SK-N-MC (cell line): ENCODE measurements at regions not wholly inside any gene's neighbourhood (a gene's known extent, or its start where the extent isn't known, plus 50 kb on each side); places are given as distances from the start of the nearest gene placed in this dataset.

Experiments used
- EZH2 ChIP-seq: fragments of 200-600 bp; sonication (generic); IDR thresholded peaks from one replicate; pipeline ENCODE4 v1.6.1; 2017; ENCODE audit warnings: antibody characterized with exemption
- POLR2AphosphoS5 ChIP-seq: IDR thresholded peaks from 2 replicates; pipeline ENCODE4 v1.6.1; 2012; ENCODE audit warnings: mild to moderate bottlenecking, low read depth, low read length, borderline replicate concordance

DNA sequence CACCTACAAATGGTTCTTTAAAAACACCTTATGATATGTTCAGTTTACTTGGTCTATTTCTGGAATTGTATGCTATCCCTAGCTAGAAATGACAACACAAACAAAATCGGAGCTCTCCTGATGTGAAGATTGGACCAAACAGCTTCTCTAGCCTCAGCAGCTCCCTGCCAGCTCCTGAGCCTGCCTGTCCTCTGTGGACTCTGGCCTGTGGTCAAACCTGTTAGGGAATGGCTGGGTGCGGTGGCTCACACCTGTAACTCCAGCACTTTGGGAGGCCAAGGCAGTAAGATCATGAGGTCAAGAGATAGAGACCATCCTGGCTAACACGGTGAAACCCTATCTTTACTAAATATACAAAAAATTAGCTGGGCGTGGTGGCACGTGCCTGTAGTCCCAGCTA is 195.3 kb downstream of the GAS1 start:
- TF ChIP-seq POLR2AphosphoS5 = no peak
- TF ChIP-seq EZH2 = no peak
